Jurkat, Clone E6-1 (cell line): ENCODE measurements at regions not wholly inside any gene's neighbourhood (a gene's known extent, or its start where the extent isn't known, plus 50 kb on each side); places are given as distances from the start of the nearest gene placed in this dataset.

Experiments used
- DNase-seq: peaks from one replicate; pipeline ENCODE4 v3.0.0-alpha.2; 2011; ENCODE audit warnings: low read depth, low spot score
- H3K4me3 ChIP-seq: 2 replicates; pipeline ENCODE4 v1.5.1; 2011; ENCODE audit warnings: mild to moderate bottlenecking, low read length, control low read depth, moderate library complexity

- DNase-seq, result no peak
- no peak overlapping the region for H3K4me3 ChIP-seq
Measured at GRCh38 chr11:37411289-37411688, 813.3 kb upstream of the RAG2 start.

GRCh38 chr11:37409124-37409523 is 811.1 kb upstream of the RAG2 start:
- DNase-seq, result no peak
- no peak overlapping the region for H3K4me3 ChIP-seq

GRCh38 chr11:37407461-37407860 is 809.4 kb upstream of the RAG2 start:
- H3K4me3 ChIP-seq, result no peak overlapping the region

GRCh38 chr11:37406651-37407050 is 808.6 kb upstream of the RAG2 start:
- no peak overlapping the region for H3K4me3 ChIP-seq
- DNase-seq, result no peak

More at GRCh38 chr11:37407461-37407860, 809.4 kb upstream of the RAG2 start:
- no peak for DNase-seq

- DNase-seq, result no peak
- H3K4me3 ChIP-seq, result no peak overlapping the region
Measured at GRCh38 chr11:37404231-37404630, 806.2 kb upstream of the RAG2 start.

- H3K4me3 ChIP-seq, result no peak overlapping the region
- DNase-seq, result no peak
Measured at GRCh38 chr11:37402663-37403062, 804.6 kb upstream of the RAG2 start.

DNA sequence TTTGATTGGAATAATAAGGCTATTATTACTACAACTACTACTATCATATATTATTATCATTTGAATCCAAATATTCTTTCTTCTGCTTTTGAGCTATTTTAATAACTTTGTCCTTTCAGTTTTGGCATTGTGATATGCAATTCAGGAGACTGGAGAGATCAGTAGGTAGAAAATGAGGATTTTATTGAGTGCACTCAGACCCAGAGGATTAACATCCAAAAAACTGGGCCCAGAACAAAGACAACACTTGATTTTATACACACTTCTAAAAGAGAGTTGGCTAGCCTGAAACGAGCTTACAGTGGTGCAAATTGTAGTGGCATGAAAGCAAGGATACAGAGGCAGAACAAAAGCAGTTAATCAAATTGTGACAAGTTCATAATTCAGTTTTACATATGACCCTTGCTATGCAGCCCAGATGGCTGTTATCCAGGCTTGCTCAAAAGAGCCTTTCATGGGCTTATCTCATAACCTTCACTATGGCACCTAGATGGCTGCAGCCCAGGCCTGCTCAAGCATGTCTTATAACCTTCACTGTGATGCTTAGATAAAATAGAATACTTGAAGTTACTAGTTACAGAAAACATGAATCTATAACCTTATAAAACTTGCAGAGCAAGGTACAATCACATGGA is 796.3 kb upstream of the RAG2 start:
- DNase-seq, result peak; percentile 4
- H3K4me3 ChIP-seq, result no peak overlapping the region

DNA sequence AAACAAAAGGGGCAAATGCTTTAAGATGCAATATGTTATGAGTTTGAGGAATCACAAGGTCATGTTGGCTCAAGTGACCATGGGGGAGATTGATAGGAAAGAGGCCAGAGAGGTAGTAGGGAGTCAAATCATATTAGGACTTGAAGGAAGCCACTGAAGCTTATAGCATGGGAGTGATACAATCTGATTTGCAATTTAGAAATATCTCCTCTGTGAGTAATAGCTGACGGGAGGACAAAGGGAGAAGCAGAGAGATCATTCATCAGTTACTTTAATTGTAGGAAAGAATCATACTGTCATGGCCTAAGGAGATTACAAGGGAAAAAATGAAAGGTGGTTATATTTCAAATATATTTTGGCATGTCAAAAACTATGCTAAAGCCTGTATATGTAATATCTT is 793.6 kb upstream of the RAG2 start:
- H3K4me3 ChIP-seq, result no peak overlapping the region
- DNase-seq, result no peak

DNA sequence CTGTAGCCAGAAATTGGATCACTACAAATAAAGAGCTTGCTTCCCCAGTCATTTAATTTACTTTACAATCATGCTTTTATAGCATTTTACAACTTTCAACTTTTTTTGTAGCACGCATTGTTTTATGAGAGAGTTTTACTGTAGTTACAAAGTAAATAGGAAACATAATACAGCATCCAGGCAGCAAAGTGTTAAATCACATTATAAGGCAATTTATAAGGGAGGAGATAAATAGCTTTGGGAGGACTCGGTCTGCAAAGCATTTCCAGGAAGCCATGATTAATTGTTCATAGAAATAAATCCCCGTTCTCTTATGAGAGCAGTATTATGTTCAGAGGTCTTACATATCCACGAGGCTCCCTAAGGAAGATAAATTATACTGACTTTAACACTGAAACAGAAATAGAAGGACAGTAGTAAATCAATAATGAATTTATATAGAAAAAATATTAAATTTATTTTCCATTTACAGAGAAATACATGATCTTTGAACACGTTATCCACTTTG is 792.6 kb upstream of the RAG2 start:
- DNase-seq, result no peak
- H3K4me3 ChIP-seq, result no peak overlapping the region

- DNase-seq, result no peak
- no peak overlapping the region for H3K4me3 ChIP-seq
Measured at GRCh38 chr11:37378958-37379357, 780.9 kb upstream of the RAG2 start.

DNA sequence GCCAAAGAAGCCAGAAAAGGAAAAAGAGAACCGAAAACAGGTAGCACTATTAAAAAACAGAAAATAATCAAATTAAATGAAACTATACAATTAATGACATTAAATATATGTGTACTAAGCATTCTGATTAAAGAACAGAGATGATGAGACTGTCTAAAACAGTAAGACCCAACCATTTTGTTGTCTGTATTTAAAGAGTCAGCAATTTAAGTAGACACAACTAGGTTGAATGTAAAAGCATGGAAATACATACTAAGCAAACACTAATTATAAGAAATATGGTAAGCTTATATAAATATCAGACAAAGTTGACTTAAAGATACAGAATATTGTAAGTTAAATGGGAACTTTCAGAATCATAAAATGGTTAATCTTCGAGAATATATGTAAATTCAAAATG is 774.6 kb upstream of the RAG2 start:
- DNase-seq, result no peak
- no peak overlapping the region for H3K4me3 ChIP-seq

GRCh38 chr11:37371346-37371970 is 773.4 kb upstream of the RAG2 start:
- no peak overlapping the region for H3K4me3 ChIP-seq
- no peak for DNase-seq

DNA sequence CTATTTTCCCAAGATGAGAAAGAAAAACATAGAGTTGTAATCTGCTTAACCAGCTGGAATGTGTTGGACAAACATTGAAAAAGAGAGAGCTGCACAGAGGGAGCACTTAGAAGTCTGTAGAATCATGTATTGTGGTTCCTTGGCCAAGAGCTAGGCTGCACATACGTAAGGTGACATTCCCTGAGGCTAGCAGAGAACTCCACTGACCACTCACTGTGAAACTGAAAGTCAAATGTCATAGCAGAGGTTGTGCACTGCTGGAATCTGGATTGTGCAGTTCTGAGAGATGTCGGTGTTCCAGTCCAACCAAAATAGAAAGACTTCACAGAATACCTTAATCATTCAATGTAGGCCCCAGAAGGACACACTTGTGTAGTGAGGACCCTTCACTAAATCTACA is 772.8 kb upstream of the RAG2 start:
- no peak overlapping the region for H3K4me3 ChIP-seq
- no peak for DNase-seq

DNA sequence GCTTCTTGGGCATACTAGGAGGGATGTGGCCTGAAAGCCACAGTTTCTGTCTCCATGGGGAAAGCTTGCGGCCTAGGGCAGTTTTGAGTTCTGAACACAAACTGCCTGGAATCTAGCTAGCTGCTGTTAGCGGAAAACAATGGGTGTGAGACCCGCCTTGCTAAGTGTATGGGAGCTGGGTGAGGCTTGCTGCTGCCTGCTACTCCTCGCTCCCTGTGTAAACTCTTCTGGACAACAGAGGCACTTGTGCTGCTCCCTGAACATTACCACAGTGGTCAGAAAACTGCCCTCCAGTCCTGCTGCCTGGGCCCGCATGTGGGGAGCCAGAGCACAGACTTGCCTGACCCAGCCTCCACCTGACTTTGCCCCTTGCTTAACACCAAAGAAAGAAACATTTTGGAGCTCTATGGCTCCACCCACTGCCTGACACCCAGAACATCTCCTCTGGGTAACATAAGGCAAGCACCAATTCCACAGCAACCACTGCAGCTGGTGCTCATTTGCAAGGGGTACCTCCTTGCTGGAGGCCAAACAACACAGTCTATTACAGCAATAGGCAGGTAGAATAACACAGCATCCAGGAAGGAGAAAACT is 766.3 kb upstream of the RAG2 start:
- H3K4me3 ChIP-seq, result no peak overlapping the region
- no peak for DNase-seq

DNA sequence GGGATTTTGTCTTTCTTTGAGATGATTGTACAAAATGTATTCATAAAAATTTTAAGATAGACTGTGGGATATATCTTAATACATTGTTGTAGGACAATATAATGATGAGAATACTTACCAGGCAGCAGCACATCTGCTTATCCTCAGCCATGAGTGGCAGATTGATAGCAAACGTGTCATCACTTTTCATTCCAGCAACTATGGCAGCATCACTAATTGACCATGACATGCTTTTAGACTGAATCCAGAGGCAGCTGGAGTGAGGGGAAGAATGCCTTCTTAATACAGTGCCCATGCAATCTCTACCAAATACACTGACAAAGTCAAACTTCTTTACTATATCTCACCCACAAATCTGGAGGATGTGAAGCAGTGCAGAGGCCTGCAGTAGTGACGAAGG is 755.2 kb upstream of the RAG2 start:
- no peak overlapping the region for H3K4me3 ChIP-seq
- DNase-seq, result no peak

- DNase-seq, result no peak
- H3K4me3 ChIP-seq, result no peak overlapping the region
Measured at GRCh38 chr11:37352485-37352884, 754.4 kb upstream of the RAG2 start.

DNA sequence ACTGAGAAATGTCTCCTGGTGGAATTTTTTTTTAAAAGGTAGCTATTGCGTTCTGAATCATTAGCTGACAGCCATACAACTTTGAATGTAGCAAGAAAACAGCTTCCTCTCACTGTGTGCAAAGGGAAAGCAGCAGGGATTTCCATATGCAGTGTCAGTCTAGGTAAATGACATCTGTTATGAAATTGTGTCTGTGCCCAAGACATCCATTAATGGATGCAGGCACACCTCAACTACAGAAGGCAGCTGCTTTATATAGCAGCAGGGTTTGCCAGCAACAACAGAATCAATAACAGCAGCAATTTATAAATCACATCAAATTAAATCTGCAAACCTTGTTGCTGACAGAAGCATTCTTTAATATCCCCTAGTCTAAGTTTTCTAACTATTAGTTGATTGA is 745.3 kb upstream of the RAG2 start:
- H3K4me3 ChIP-seq, result no peak overlapping the region
- DNase-seq, result no peak

GRCh38 chr11:37336401-37336800 is 738.4 kb upstream of the RAG2 start:
- H3K4me3 ChIP-seq, result no peak overlapping the region

DNA sequence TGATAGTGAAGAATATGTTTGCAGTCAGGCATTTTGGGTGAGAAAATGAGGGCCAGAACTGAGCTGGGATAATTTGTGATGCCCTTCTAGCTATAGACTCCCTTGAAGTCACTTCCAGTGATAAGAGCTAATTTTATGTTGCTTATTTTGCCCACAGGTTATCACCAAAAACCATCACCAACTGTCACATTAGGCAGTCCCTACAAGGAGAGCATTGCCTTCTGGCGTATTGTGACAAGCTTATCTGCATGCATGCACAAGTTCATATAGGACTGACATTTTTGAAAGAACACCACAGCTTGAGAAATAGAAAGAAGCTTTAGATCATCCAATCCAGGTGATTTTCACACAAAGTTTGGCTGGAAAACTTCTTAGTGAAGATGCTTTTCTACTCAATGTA is 735.3 kb upstream of the RAG2 start:
- DNase-seq, result no peak
- no peak overlapping the region for H3K4me3 ChIP-seq

More at GRCh38 chr11:37336401-37336800, 738.4 kb upstream of the RAG2 start:
- DNase-seq, result no peak

GRCh38 chr11:37323843-37324242 is 725.8 kb upstream of the RAG2 start:
- no peak overlapping the region for H3K4me3 ChIP-seq
- no peak for DNase-seq
